GM19468 (cell line): ENCODE measurements at regions not wholly inside any gene's neighbourhood (a gene's known extent, or its start where the extent isn't known, plus 50 kb on each side); places are given as distances from the start of the nearest gene placed in this dataset.

Experiments
- ATAC-seq: cut with Tn5 transposase; IDR thresholded peaks from one replicate; pipeline ENCODE4 v1.9.1; 2021; ENCODE audit warnings: mild to moderate bottlenecking, moderate library complexity, moderate number of reproducible peaks; ENCODE audit not compliant: unreplicated experiment; ENCODE audit errors: extremely low read depth

GRCh38 chr5:117249086-117249815 is 674.6 kb upstream of the SEMA6A start:
- ATAC-seq: no peak

GRCh38 chr5:117246424-117246823 is 671.8 kb upstream of the SEMA6A start:
- no peak for ATAC-seq

GRCh38 chr5:117245130-117245529 is 670.5 kb upstream of the SEMA6A start:
- no peak for ATAC-seq

GRCh38 chr5:117242028-117242427 is 667.4 kb upstream of the SEMA6A start:
- no peak for ATAC-seq

- ATAC-seq: no peak
These were observed 662.3 kb upstream of the SEMA6A start for GRCh38 chr5:117236941-117237340.

- no peak for ATAC-seq
These were observed 661.2 kb upstream of the SEMA6A start for GRCh38 chr5:117235786-117236185.

GRCh38 chr5:117230375-117230774 is 655.8 kb upstream of the SEMA6A start:
- no peak for ATAC-seq

GRCh38 chr5:117220730-117221129 is 646.1 kb upstream of the SEMA6A start:
- no peak for ATAC-seq

GRCh38 chr5:117218789-117219188 is 644.2 kb upstream of the SEMA6A start:
- ATAC-seq: no peak

- ATAC-seq: no peak
These were observed 638.2 kb upstream of the SEMA6A start for GRCh38 chr5:117212866-117213265.

- ATAC-seq: no peak
These were observed 636.2 kb upstream of the SEMA6A start for GRCh38 chr5:117210796-117211195.

GRCh38 chr5:117209479-117209878 is 634.9 kb upstream of the SEMA6A start:
- no peak for ATAC-seq

GRCh38 chr5:117207088-117207668 is 632.6 kb upstream of the SEMA6A start:
- no peak for ATAC-seq

- no peak for ATAC-seq
These were observed 631.3 kb upstream of the SEMA6A start for GRCh38 chr5:117205894-117206293.

GRCh38 chr5:117204926-117205869 is 630.6 kb upstream of the SEMA6A start:
- no peak for ATAC-seq

- no peak for ATAC-seq
These were observed 629.8 kb upstream of the SEMA6A start for GRCh38 chr5:117204404-117204803.

- no peak for ATAC-seq
These were observed 629.0 kb upstream of the SEMA6A start for GRCh38 chr5:117203584-117203983.

- ATAC-seq: no peak
These were observed 626.4 kb upstream of the SEMA6A start for GRCh38 chr5:117201001-117201400.

GRCh38 chr5:117195076-117195475 is 620.5 kb upstream of the SEMA6A start:
- no peak for ATAC-seq

- no peak for ATAC-seq
These were observed 616.6 kb upstream of the SEMA6A start for GRCh38 chr5:117191251-117191650.

- no peak for ATAC-seq
These were observed 615.2 kb upstream of the SEMA6A start for GRCh38 chr5:117189784-117190183.
